ENCODE measurements at regions not wholly inside any gene's neighbourhood (a gene's known extent, or its start where the extent isn't known, plus 50 kb on each side); places are given as distances from the start of the nearest gene placed in this dataset.
A peak's percentile ranks its signal among the peaks of the same experiment; 100 is the strongest.

GRCh38 chr1:56179543-56179942 is 399.8 kb downstream of the PLPP3 start:
- H3K27me3 Mint-ChIP-seq (ENCODE audit: low read depth), result no peaks in the 10 kb centered on the region
- no peaks in the 10 kb centered on the region for H3K9me3 Mint-ChIP-seq (ENCODE audit: low read depth)
- H3K27ac Mint-ChIP-seq (ENCODE audit: unreplicated experiment), result no peak overlapping the region
- H3K4me1 Mint-ChIP-seq (ENCODE audit: low read depth), result peaks cover 17% of the 10 kb centered on the region
- H3K4me3 Mint-ChIP-seq (ENCODE audit: unreplicated experiment), result no peak overlapping the region
- DNase-seq (ENCODE audit: low spot score), result no peak
- TF ChIP-seq CTCF (IDR thresholded peaks at IDR 0.05), result no peak
- H3K36me3 Mint-ChIP-seq (ENCODE audit: low read depth), result no peaks in the 10 kb centered on the region

GRCh38 chr1:56175211-56175610 is 404.2 kb downstream of the PLPP3 start:
- Mint-ChIP-seq H3K27me3 (ENCODE audit: low read depth) (no peaks in the 10 kb centered on the region), H3K9me3 (ENCODE audit: low read depth) (peaks cover 12% of the 10 kb centered on the region), H3K4me3 (ENCODE audit: unreplicated experiment) (no peak overlapping the region), H3K4me1 (ENCODE audit: low read depth) (peaks cover 35% of the 10 kb centered on the region), H3K27ac (ENCODE audit: unreplicated experiment) (peak overlapping the region; percentile 46), H3K36me3 (ENCODE audit: low read depth) (peaks cover 2% of the 10 kb centered on the region)
- DNase-seq (ENCODE audit: low spot score), result no peak
- no peak for TF ChIP-seq CTCF (IDR thresholded peaks at IDR 0.05)

- Mint-ChIP-seq H3K4me1 (ENCODE audit: low read depth) (peaks cover 42% of the 10 kb centered on the region), H3K9me3 (ENCODE audit: low read depth) (peaks cover 12% of the 10 kb centered on the region), H3K27me3 (ENCODE audit: low read depth) (no peaks in the 10 kb centered on the region), H3K4me3 (ENCODE audit: unreplicated experiment) (no peak overlapping the region), H3K36me3 (ENCODE audit: low read depth) (peaks cover 2% of the 10 kb centered on the region), H3K27ac (ENCODE audit: unreplicated experiment) (peak overlapping the region; percentile 86)
- no peak for DNase-seq (ENCODE audit: low spot score)
- TF ChIP-seq CTCF (IDR thresholded peaks at IDR 0.05), result no peak
Measured at GRCh38 chr1:56174176-56174885, 405.0 kb downstream of the PLPP3 start.

- no peak for TF ChIP-seq CTCF (IDR thresholded peaks at IDR 0.05)
- Mint-ChIP-seq H3K36me3 (ENCODE audit: low read depth) (peaks cover 2% of the 10 kb centered on the region), H3K4me1 (ENCODE audit: low read depth) (peaks cover 45% of the 10 kb centered on the region), H3K4me3 (ENCODE audit: unreplicated experiment) (no peak overlapping the region), H3K27ac (ENCODE audit: unreplicated experiment) (no peak overlapping the region), H3K27me3 (ENCODE audit: low read depth) (no peaks in the 10 kb centered on the region), H3K9me3 (ENCODE audit: low read depth) (peaks cover 12% of the 10 kb centered on the region)
- no peak for DNase-seq (ENCODE audit: low spot score)
Measured at GRCh38 chr1:56173736-56174135, 405.6 kb downstream of the PLPP3 start.

DNA sequence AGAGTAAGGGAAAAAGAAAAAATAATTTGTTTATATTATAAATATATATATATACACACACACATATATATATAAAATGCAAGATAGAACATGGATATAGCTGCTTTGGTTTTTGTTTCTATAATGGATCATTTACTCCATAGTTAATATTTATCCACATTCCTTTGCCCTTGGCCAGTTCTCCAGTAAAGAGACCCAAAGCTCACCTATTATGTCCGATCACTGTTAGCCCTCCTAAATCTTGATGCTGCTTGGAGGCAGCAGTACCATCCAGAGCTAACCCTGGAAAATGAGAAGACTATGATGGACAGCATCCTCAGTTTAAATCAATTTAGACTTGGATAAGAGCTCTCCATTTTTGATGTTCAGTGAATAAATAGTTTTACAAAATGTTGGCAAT is 407.7 kb downstream of the PLPP3 start:
- Mint-ChIP-seq H3K27ac (ENCODE audit: unreplicated experiment) (no peak overlapping the region), H3K4me1 (ENCODE audit: low read depth) (peaks cover 45% of the 10 kb centered on the region), H3K36me3 (ENCODE audit: low read depth) (peaks cover 2% of the 10 kb centered on the region), H3K4me3 (ENCODE audit: unreplicated experiment) (no peak overlapping the region), H3K27me3 (ENCODE audit: low read depth) (no peaks in the 10 kb centered on the region), H3K9me3 (ENCODE audit: low read depth) (peaks cover 12% of the 10 kb centered on the region)
- TF ChIP-seq CTCF (IDR thresholded peaks at IDR 0.05), result no peak
- no peak for DNase-seq (ENCODE audit: low spot score)

All from chondrocyte (in vitro differentiated cells).